CD4-positive, alpha-beta T cell treated with Interleukin-4 for 1 hour (primary cell): ENCODE measurements at regions not wholly inside any gene's neighbourhood (a gene's known extent, or its start where the extent isn't known, plus 50 kb on each side); places are given as distances from the start of the nearest gene placed in this dataset.
"Not testable (repeated sequence)": the region's sequence is repeated elsewhere in the genome, so short reads cannot be mapped to it uniquely, and the experiment has no call there.

Source experiments
- DNase-seq, 2 donors: peaks; one replicate each; pipeline ENCODE4 v3.0.0-alpha.2; 2020 to 2022

- DNase-seq, result no peak
Observed at GRCh38 chr18:39365836-39366485, 1800.4 kb upstream of the CELF4 start.

- DNase-seq, result no peak
Observed at GRCh38 chr18:39360072-39360471, 1794.5 kb upstream of the CELF4 start.

GRCh38 chr18:39359636-39360035, 1794.0 kb upstream of the CELF4 start:
- DNase-seq, result no peak

GRCh38 chr18:39350945-39351344, 1785.3 kb upstream of the CELF4 start:
- no peak for DNase-seq

GRCh38 chr18:39349801-39350200, 1784.2 kb upstream of the CELF4 start:
- DNase-seq, result no peak

GRCh38 chr18:39348757-39349156, 1783.2 kb upstream of the CELF4 start:
- no peak for DNase-seq

- DNase-seq, result no peak
Observed at GRCh38 chr18:39347701-39348100, 1782.1 kb upstream of the CELF4 start.

GRCh38 chr18:39346916-39347315, 1781.3 kb upstream of the CELF4 start:
- no peak for DNase-seq

GRCh38 chr18:39345321-39345720, 1779.7 kb upstream of the CELF4 start:
- no peak for DNase-seq

- no peak for DNase-seq
Observed at GRCh38 chr18:39344487-39344886, 1778.9 kb upstream of the CELF4 start.

- DNase-seq, result no peak
Observed at GRCh38 chr18:39341129-39341528, 1775.5 kb upstream of the CELF4 start.

- DNase-seq, result no peak
Observed at GRCh38 chr18:39340418-39340817, 1774.8 kb upstream of the CELF4 start.

- no peak for DNase-seq
Observed at GRCh38 chr18:39329496-39330275, 1764.1 kb upstream of the CELF4 start.

- DNase-seq, result no peak
Observed at GRCh38 chr18:39326772-39327171, 1761.2 kb upstream of the CELF4 start.

- no peak for DNase-seq
Observed at GRCh38 chr18:39325973-39326372, 1760.4 kb upstream of the CELF4 start.

- no peak for DNase-seq
Observed at GRCh38 chr18:39319141-39319540, 1753.5 kb upstream of the CELF4 start.

- no peak for DNase-seq
Observed at GRCh38 chr18:39318462-39318861, 1752.9 kb upstream of the CELF4 start.

GRCh38 chr18:39318008-39318407, 1752.4 kb upstream of the CELF4 start:
- no peak for DNase-seq

- DNase-seq, result no peak
Observed at GRCh38 chr18:39314595-39314994, 1749.0 kb upstream of the CELF4 start.

- DNase-seq, result no peak
Observed at GRCh38 chr18:39313992-39314391, 1748.4 kb upstream of the CELF4 start.

- no peak for DNase-seq
Observed at GRCh38 chr18:39311111-39311712, 1745.6 kb upstream of the CELF4 start.

GRCh38 chr18:39308931-39309521, 1743.4 kb upstream of the CELF4 start:
- not testable (repeated sequence) for DNase-seq

GRCh38 chr18:39305766-39306165, 1740.2 kb upstream of the CELF4 start:
- no peak for DNase-seq

GRCh38 chr18:39302481-39302880, 1736.9 kb upstream of the CELF4 start:
- DNase-seq, result no peak
